ENCODE measurements at regions not wholly inside any gene's neighbourhood (a gene's known extent, or its start where the extent isn't known, plus 50 kb on each side); places are given as distances from the start of the nearest gene placed in this dataset.

- no peaks in the 10 kb centered on the region for H3K27me3 ChIP-seq
- intact Hi-C loops (cut with DNase I; ENCODE audit: low total_unique reads) = no loop called here
- 85 to 92% methylated on average over 2 of the region's 2 CpGs for WGBS, 2 donors
Observed at GRCh38 chr5:44914221-44914620, 105.5 kb downstream of the MRPS30 start.

GRCh38 chr5:44919560-44919959, 110.8 kb downstream of the MRPS30 start:
- Histone ChIP-seq H3K9me3 (no peaks in the 10 kb centered on the region), H3K27me3 (no peaks in the 10 kb centered on the region), H3K4me1 (no peaks in the 10 kb centered on the region), H3K27ac (no peak overlapping the region), H3K36me3 (ENCODE audit: low read depth, missing control alignments) (no peaks in the 10 kb centered on the region), H3K4me3 (no peak overlapping the region)
- TF ChIP-seq CTCF (IDR thresholded peaks at IDR 0.05) = no peak
- no peak for TF ChIP-seq POLR2A (IDR thresholded peaks at IDR 0.05)
- intact Hi-C loops (cut with DNase I; ENCODE audit: low total_unique reads) = no loop called here
- DNase-seq = no peak
- 77 to 80% methylated on average over 1 of the region's 1 CpG for WGBS, 2 donors

More at GRCh38 chr5:44914221-44914620, 105.5 kb downstream of the MRPS30 start:
- Histone ChIP-seq H3K36me3 (ENCODE audit: low read depth, missing control alignments) (no peaks in the 10 kb centered on the region), H3K9me3 (no peaks in the 10 kb centered on the region), H3K27ac (no peak overlapping the region), H3K4me3 (no peak overlapping the region), H3K4me1 (no peaks in the 10 kb centered on the region)
- TF ChIP-seq CTCF (IDR thresholded peaks at IDR 0.05) (no peak), POLR2A (IDR thresholded peaks at IDR 0.05) (no peak)
- DNase-seq = no peak

- no peak for DNase-seq
- Histone ChIP-seq H3K27ac (no peak overlapping the region), H3K9me3 (no peaks in the 10 kb centered on the region), H3K4me3 (no peak overlapping the region), H3K36me3 (ENCODE audit: low read depth, missing control alignments) (no peaks in the 10 kb centered on the region), H3K27me3 (no peaks in the 10 kb centered on the region), H3K4me1 (no peaks in the 10 kb centered on the region)
- TF ChIP-seq CTCF (IDR thresholded peaks at IDR 0.05) = no peak
- no peak for TF ChIP-seq POLR2A (IDR thresholded peaks at IDR 0.05)
- WGBS, 2 donors = 88 to 90% methylated on average over 3 of the region's 3 CpGs
- intact Hi-C loops (cut with DNase I; ENCODE audit: low total_unique reads) = no loop called here
Observed at GRCh38 chr5:44927115-44927733, 118.5 kb downstream of the MRPS30 start.

- no peaks in the 10 kb centered on the region for H3K9me3 ChIP-seq
- H3K27ac ChIP-seq = no peak overlapping the region
- WGBS, 2 donors = 91 to 93% methylated on average over 3 of the region's 3 CpGs
- H3K27me3 ChIP-seq = no peaks in the 10 kb centered on the region
- intact Hi-C loops (cut with DNase I; ENCODE audit: low total_unique reads) = no loop called here
- no peaks in the 10 kb centered on the region for H3K36me3 ChIP-seq (ENCODE audit: low read depth, missing control alignments)
- TF ChIP-seq POLR2A (IDR thresholded peaks at IDR 0.05) (no peak), CTCF (IDR thresholded peaks at IDR 0.05) (no peak)
- H3K4me1 ChIP-seq = no peaks in the 10 kb centered on the region
- no peak for DNase-seq
- no peak overlapping the region for H3K4me3 ChIP-seq
Observed at GRCh38 chr5:44932922-44933585, 124.3 kb downstream of the MRPS30 start.

- TF ChIP-seq POLR2A (IDR thresholded peaks at IDR 0.05) (no peak), CTCF (IDR thresholded peaks at IDR 0.05) (no peak)
- no peak overlapping the region for H3K27ac ChIP-seq
- H3K36me3 ChIP-seq (ENCODE audit: low read depth, missing control alignments) = no peaks in the 10 kb centered on the region
- DNase-seq = no peak
- no peak overlapping the region for H3K4me3 ChIP-seq
- no peaks in the 10 kb centered on the region for H3K9me3 ChIP-seq
- H3K27me3 ChIP-seq = no peaks in the 10 kb centered on the region
- no peaks in the 10 kb centered on the region for H3K4me1 ChIP-seq
- intact Hi-C loops (cut with DNase I; ENCODE audit: low total_unique reads) = no loop called here
- WGBS, 2 donors = 76 to 84% methylated on average over 3 of the region's 3 CpGs
Observed at GRCh38 chr5:44933686-44934085, 124.9 kb downstream of the MRPS30 start.
